ENCODE measurements at regions not wholly inside any gene's neighbourhood (a gene's known extent, or its start where the extent isn't known, plus 50 kb on each side); places are given as distances from the start of the nearest gene placed in this dataset.

- Histone ChIP-seq H3K36me3 (ENCODE audit: control insufficient read depth in 2 of 2, extremely low read depth in 1 of 2, insufficient read depth in 2 of 2, low read length in 2 of 2) (no peaks in the 10 kb centered on the region), H3K27ac (ENCODE audit: insufficient read depth, low read depth, low read length) (no peak overlapping the region), H3K79me2 (ENCODE audit: control insufficient read depth, insufficient read depth, low read length) (no peaks in the 10 kb centered on the region), H4K20me1 (replicated peaks; ENCODE audit: control insufficient read depth, extremely low read depth, insufficient read depth, low read length) (no peaks in the 10 kb centered on the region), H3K4me3 (replicated peaks in 1 of 3; ENCODE audit: insufficient read depth in 1 of 3, low read depth in 1 of 3, low read length in 3 of 3) (no peak overlapping the region), H3K4me1 (ENCODE audit: control insufficient read depth, extremely low read depth, insufficient read depth, low read length) (no peaks in the 10 kb centered on the region), H3K9ac (replicated peaks; ENCODE audit: extremely low read depth, insufficient read depth, low read length) (no peak overlapping the region), H2AFZ (ENCODE audit: low read depth, low read length) (no peak overlapping the region), H3K27me3 (ENCODE audit: control insufficient read depth in 2 of 2, insufficient read depth in 2 of 2, low read length in 2 of 2) (no peaks in the 10 kb centered on the region), H3K4me2 (ENCODE audit: insufficient read depth, low read length) (no peak overlapping the region), H3K9me1 (replicated peaks; ENCODE audit: control insufficient read depth, extremely low read depth, insufficient read depth, low read length) (no peaks in the 10 kb centered on the region), H3K9me3 (replicated peaks; ENCODE audit: control insufficient read depth, insufficient read depth, low read length) (no peaks in the 10 kb centered on the region)
- intact Hi-C loops (cut with micrococcal nuclease) (no loop called here), dilution Hi-C loops (cut with MboI; ENCODE audit: extremely low pct_ligation_motif_present, low sequenced_read_pairs) (no loop called here)
- no peak for TF ChIP-seq JUN (IDR thresholded peaks at IDR 0.05; ENCODE audit: borderline replicate concordance, insufficient read depth, insufficient read length, low read depth)
- no peak for TF ChIP-seq EZH2 (IDR thresholded peaks at IDR 0.05; ENCODE audit: borderline replicate concordance, low read depth, low read length, severe bottlenecking)
- TF ChIP-seq CTCF (IDR thresholded peaks at IDR 0.05; ENCODE audit: extremely low read depth in 1 of 2, insufficient read depth in 1 of 2, low read depth in 1 of 2, low read length in 2 of 2), result no peak
- TF ChIP-seq MAX (IDR thresholded peaks at IDR 0.05; ENCODE audit: insufficient read depth, insufficient read length), result no peak
- no peak for TF ChIP-seq MYC (IDR thresholded peaks at IDR 0.05; ENCODE audit: low read depth, low read length)
- no peak for TF ChIP-seq POLR2AphosphoS5 (IDR thresholded peaks at IDR 0.05; ENCODE audit: insufficient read depth, low read depth, low read length)
- no peak for TF ChIP-seq GATA2 (IDR thresholded peaks at IDR 0.05; ENCODE audit: insufficient read depth, insufficient read length, low read depth, low read length)
- no peak for TF ChIP-seq FOS (IDR thresholded peaks at IDR 0.05; ENCODE audit: borderline replicate concordance, insufficient read depth, low read length)
- no TSS peak for BruUV-seq (replicated peaks)
- DNase-seq (ENCODE audit: low read depth, low spot score), result peak; percentile 65
- CTCF ChIA-PET, result interaction anchor here (0.8 to 2.0 kb wide), 5 partner anchors 32 to 834 kb away, joined by 3 to 24 read pairs (median 4); no protein-coding TSS in a partner anchor
- POLR2A ChIA-PET, result no interaction called here
- FAIRE-seq, result peak; percentile 62
Measured at GRCh38 chr3:71987828-71988227, 202.9 kb upstream of the PROK2 start.

Measured in endothelial cell of umbilical vein (primary cell).